NCI-H748 (cell line): ENCODE measurements at regions not wholly inside any gene's neighbourhood (a gene's known extent, or its start where the extent isn't known, plus 50 kb on each side); places are given as distances from the start of the nearest gene placed in this dataset.

Experiments used
- DNase-seq: peaks from one replicate; lab custom pipeline; 2025; ENCODE audit not compliant: unreplicated experiment; lab: John Stamatoyannopoulos, UW

- no peak for DNase-seq
Observed at GRCh38 chr18:38940475-38940862, 1374.9 kb upstream of the CELF4 start.

- DNase-seq, result no peak
Observed at GRCh38 chr18:38933910-38934510, 1368.4 kb upstream of the CELF4 start.

- DNase-seq, result no peak
Observed at GRCh38 chr18:38933322-38933721, 1367.7 kb upstream of the CELF4 start.

- DNase-seq, result no peak
Observed at GRCh38 chr18:38932752-38933151, 1367.2 kb upstream of the CELF4 start.

- DNase-seq, result no peak
Observed at GRCh38 chr18:38931754-38932050, 1366.1 kb upstream of the CELF4 start.

- DNase-seq, result no peak
Observed at GRCh38 chr18:38930881-38931753, 1365.5 kb upstream of the CELF4 start.

GRCh38 chr18:38923540-38923939 lies 1357.9 kb upstream of the CELF4 start:
- DNase-seq, result peak; percentile 45

GRCh38 chr18:38923126-38923525 lies 1357.5 kb upstream of the CELF4 start:
- DNase-seq, result peak; percentile 93

- no peak for DNase-seq
Observed at GRCh38 chr18:38909972-38910371, 1344.4 kb upstream of the CELF4 start.

GRCh38 chr18:38902796-38903195 lies 1337.2 kb upstream of the CELF4 start:
- no peak for DNase-seq

GRCh38 chr18:38900445-38900844 lies 1334.8 kb upstream of the CELF4 start:
- no peak for DNase-seq

- DNase-seq, result no peak
Observed at GRCh38 chr18:38900031-38900430, 1334.4 kb upstream of the CELF4 start.

GRCh38 chr18:38899252-38899651 lies 1333.7 kb upstream of the CELF4 start:
- no peak for DNase-seq

- no peak for DNase-seq
Observed at GRCh38 chr18:38898167-38898566, 1332.6 kb upstream of the CELF4 start.

GRCh38 chr18:38895560-38895959 lies 1330.0 kb upstream of the CELF4 start:
- DNase-seq, result no peak

- DNase-seq, result peak; percentile 34
Observed at GRCh38 chr18:38887671-38888020, 1322.0 kb upstream of the CELF4 start.

- DNase-seq, result no peak
Observed at GRCh38 chr18:38886861-38887670, 1321.5 kb upstream of the CELF4 start.

- DNase-seq, result no peak
Observed at GRCh38 chr18:38886235-38886634, 1320.6 kb upstream of the CELF4 start.

- peak; percentile 18 for DNase-seq
Observed at GRCh38 chr18:38884050-38884449, 1318.5 kb upstream of the CELF4 start.

- no peak for DNase-seq
Observed at GRCh38 chr18:38883111-38883510, 1317.5 kb upstream of the CELF4 start.

- DNase-seq, result no peak
Observed at GRCh38 chr18:38879871-38880270, 1314.3 kb upstream of the CELF4 start.

- DNase-seq, result no peak
Observed at GRCh38 chr18:38872342-38872741, 1306.7 kb upstream of the CELF4 start.
